ENCODE measurements at regions not wholly inside any gene's neighbourhood (a gene's known extent, or its start where the extent isn't known, plus 50 kb on each side); places are given as distances from the start of the nearest gene placed in this dataset.

- TF ChIP-seq TFE3 (CRISPR knock-in tag; IDR thresholded peaks at IDR 0.05): peak; percentile 90
- TF ChIP-seq IKZF4 (CRISPR knock-in tag; IDR thresholded peaks at IDR 0.05; ENCODE audit: borderline replicate concordance, low read depth, not compliant biosample characterization): peak; percentile 53
- TF ChIP-seq ZNF670 (CRISPR knock-in tag; IDR thresholded peaks at IDR 0.05; ENCODE audit: borderline replicate concordance): no peak
- TF ChIP-seq BCL6 (CRISPR knock-in tag; IDR thresholded peaks at IDR 0.05): peak; percentile 83
- no peak for TF ChIP-seq ZNF362 (CRISPR knock-in tag; IDR thresholded peaks at IDR 0.05; ENCODE audit: borderline replicate concordance)
- TF ChIP-seq, protein P1, sequence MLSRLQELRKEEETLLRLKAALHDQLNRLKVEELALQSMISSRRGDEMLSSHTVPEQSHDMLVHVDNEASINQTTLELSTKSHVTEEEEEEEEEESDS (CRISPR knock-in tag; IDR thresholded peaks at IDR 0.05; ENCODE audit: borderline replicate concordance): no peak
- TF ChIP-seq, protein P2, sequence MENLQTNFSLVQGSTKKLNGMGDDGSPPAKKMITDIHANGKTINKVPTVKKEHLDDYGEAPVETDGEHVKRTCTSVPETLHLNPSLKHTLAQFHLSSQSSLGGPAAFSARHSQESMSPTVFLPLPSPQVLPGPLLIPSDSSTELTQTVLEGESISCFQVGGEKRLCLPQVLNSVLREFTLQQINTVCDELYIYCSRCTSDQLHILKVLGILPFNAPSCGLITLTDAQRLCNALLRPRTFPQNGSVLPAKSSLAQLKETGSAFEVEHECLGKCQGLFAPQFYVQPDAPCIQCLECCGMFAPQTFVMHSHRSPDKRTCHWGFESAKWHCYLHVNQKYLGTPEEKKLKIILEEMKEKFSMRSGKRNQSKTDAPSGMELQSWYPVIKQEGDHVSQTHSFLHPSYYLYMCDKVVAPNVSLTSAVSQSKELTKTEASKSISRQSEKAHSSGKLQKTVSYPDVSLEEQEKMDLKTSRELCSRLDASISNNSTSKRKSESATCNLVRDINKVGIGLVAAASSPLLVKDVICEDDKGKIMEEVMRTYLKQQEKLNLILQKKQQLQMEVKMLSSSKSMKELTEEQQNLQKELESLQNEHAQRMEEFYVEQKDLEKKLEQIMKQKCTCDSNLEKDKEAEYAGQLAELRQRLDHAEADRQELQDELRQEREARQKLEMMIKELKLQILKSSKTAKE (CRISPR knock-in tag; IDR thresholded peaks at IDR 0.05; ENCODE audit: borderline replicate concordance): peak; percentile 96
- no peak for TF ChIP-seq EZH2 (conservative IDR thresholded peaks at IDR 0.05; ENCODE audit: low read depth, low read length)
- peak; percentile 90 for TF ChIP-seq SPEN (CRISPR knock-in tag; IDR thresholded peaks at IDR 0.05; ENCODE audit: low read depth)
- TF ChIP-seq, protein P3, sequence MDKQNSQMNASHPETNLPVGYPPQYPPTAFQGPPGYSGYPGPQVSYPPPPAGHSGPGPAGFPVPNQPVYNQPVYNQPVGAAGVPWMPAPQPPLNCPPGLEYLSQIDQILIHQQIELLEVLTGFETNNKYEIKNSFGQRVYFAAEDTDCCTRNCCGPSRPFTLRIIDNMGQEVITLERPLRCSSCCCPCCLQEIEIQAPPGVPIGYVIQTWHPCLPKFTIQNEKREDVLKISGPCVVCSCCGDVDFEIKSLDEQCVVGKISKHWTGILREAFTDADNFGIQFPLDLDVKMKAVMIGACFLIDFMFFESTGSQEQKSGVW (CRISPR knock-in tag; IDR thresholded peaks at IDR 0.05; ENCODE audit: borderline replicate concordance): no peak
- TF ChIP-seq SIN3B (IDR thresholded peaks at IDR 0.05; ENCODE audit: low read length): no peak
- TF ChIP-seq POLR2AphosphoS5 (IDR thresholded peaks at IDR 0.05; ENCODE audit: low read depth, low read length): no peak
- TF ChIP-seq ZNF251 (CRISPR knock-in tag; IDR thresholded peaks at IDR 0.05): no peak
- no peak for TF ChIP-seq KDM4B (CRISPR knock-in tag; IDR thresholded peaks at IDR 0.05)
- TF ChIP-seq NCOA5 (CRISPR knock-in tag; IDR thresholded peaks at IDR 0.05): no peak
- TF ChIP-seq, protein P4, sequence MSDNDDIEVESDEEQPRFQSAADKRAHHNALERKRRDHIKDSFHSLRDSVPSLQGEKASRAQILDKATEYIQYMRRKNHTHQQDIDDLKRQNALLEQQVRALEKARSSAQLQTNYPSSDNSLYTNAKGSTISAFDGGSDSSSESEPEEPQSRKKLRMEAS (IDR thresholded peaks at IDR 0.05): peak; percentile 90
- TF ChIP-seq ZC3H13 (CRISPR knock-in tag; IDR thresholded peaks at IDR 0.05): no peak
- no peak for TF ChIP-seq REL (CRISPR knock-in tag; conservative IDR thresholded peaks at IDR 0.05)
- peak; percentile 25; the same call in 1 of the 2 replicates for TF ChIP-seq POGZ (CRISPR knock-in tag; IDR thresholded peaks at IDR 0.05)
- TF ChIP-seq HNF4A (CRISPR knock-in tag; IDR thresholded peaks at IDR 0.05): peak; percentile 82
- TF ChIP-seq, protein P5, sequence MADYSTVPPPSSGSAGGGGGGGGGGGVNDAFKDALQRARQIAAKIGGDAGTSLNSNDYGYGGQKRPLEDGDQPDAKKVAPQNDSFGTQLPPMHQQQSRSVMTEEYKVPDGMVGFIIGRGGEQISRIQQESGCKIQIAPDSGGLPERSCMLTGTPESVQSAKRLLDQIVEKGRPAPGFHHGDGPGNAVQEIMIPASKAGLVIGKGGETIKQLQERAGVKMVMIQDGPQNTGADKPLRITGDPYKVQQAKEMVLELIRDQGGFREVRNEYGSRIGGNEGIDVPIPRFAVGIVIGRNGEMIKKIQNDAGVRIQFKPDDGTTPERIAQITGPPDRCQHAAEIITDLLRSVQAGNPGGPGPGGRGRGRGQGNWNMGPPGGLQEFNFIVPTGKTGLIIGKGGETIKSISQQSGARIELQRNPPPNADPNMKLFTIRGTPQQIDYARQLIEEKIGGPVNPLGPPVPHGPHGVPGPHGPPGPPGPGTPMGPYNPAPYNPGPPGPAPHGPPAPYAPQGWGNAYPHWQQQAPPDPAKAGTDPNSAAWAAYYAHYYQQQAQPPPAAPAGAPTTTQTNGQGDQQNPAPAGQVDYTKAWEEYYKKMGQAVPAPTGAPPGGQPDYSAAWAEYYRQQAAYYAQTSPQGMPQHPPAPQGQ (CRISPR knock-in tag; IDR thresholded peaks at IDR 0.05; ENCODE audit: borderline replicate concordance): no peak
- peak; percentile 41 to 85; a peak in 3 of 4 replicates for TF ChIP-seq NR2F1 (CRISPR knock-in tag; IDR thresholded peaks at IDR 0.05)
- no peak for TF ChIP-seq SNRNP70 (IDR thresholded peaks at IDR 0.05; ENCODE audit: low read depth, low read length)
These were observed 97.4 kb upstream of the CIBAR2 start (continued) for GRCh38 chr16:85209526-85210121.
